ENCODE measurements at regions not wholly inside any gene's neighbourhood (a gene's known extent, or its start where the extent isn't known, plus 50 kb on each side); places are given as distances from the start of the nearest gene placed in this dataset.
"Not testable (repeated sequence)": the region's sequence is repeated elsewhere in the genome, so short reads cannot be mapped to it uniquely, and the experiment has no call there.

DNA sequence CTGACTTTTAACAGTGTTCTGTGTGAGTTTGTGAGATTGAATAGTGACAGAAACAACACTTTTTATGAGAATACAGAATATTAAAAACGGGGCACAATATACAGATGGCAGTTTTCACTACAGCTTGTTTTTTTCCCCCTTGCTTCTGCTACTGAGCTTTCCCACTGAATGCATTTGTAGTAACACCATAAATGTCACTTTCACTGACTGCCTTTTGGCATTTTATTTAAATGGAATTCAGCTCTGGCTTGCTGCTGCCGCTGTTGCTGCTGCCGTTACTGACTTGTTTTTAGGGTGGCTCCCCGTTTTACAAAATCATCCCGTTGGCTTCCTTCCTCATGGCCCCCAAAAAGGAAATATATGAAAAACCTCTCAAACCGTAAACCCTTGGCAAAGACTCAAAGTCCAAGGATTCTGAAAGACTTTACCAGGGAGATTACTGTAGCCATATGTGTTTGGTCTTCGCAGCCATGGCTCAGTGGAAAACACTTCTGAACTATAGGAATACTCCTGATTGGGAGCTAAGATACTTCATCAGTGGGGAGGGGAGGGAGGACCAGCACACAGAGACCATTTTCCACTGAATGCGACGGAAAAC lies 151.0 kb downstream of the NUF2 start:
- H3K9me3 ChIP-seq (replicated peaks in 1 of 3), result no peaks in the 10 kb centered on the region
- no peaks in the 10 kb centered on the region for H3K27me3 ChIP-seq
- H3K4me3 ChIP-seq, result no peak overlapping the region
- 68 to 76% (median 71%) methylated on average over 9 of the region's 9 CpGs for WGBS, 4 donors
- TF ChIP-seq, protein P1, sequence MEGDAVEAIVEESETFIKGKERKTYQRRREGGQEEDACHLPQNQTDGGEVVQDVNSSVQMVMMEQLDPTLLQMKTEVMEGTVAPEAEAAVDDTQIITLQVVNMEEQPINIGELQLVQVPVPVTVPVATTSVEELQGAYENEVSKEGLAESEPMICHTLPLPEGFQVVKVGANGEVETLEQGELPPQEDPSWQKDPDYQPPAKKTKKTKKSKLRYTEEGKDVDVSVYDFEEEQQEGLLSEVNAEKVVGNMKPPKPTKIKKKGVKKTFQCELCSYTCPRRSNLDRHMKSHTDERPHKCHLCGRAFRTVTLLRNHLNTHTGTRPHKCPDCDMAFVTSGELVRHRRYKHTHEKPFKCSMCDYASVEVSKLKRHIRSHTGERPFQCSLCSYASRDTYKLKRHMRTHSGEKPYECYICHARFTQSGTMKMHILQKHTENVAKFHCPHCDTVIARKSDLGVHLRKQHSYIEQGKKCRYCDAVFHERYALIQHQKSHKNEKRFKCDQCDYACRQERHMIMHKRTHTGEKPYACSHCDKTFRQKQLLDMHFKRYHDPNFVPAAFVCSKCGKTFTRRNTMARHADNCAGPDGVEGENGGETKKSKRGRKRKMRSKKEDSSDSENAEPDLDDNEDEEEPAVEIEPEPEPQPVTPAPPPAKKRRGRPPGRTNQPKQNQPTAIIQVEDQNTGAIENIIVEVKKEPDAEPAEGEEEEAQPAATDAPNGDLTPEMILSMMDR (IDR thresholded peaks at IDR 0.05), result no peak
- no peak for TF ChIP-seq POLR2A (IDR thresholded peaks at IDR 0.05)
- DNase-seq, result no peak
- H3K27ac ChIP-seq, result no peak overlapping the region
- H3K4me1 ChIP-seq (replicated peaks in 1 of 2), result no peaks in the 10 kb centered on the region
- intact Hi-C loops (cut with DNase I), result no loop called here
- H3K36me3 ChIP-seq (replicated peaks in 1 of 2), result no peaks in the 10 kb centered on the region

- H3K36me3 ChIP-seq (replicated peaks in 1 of 2), result no peaks in the 10 kb centered on the region
- no peaks in the 10 kb centered on the region for H3K9me3 ChIP-seq (replicated peaks in 1 of 3)
- H3K27me3 ChIP-seq, result no peaks in the 10 kb centered on the region
- intact Hi-C loops (cut with DNase I), result no loop called here
- DNase-seq, result no peak
- H3K27ac ChIP-seq, result no peak overlapping the region
- TF ChIP-seq POLR2A (IDR thresholded peaks at IDR 0.05), result no peak
- TF ChIP-seq, protein P1 (IDR thresholded peaks at IDR 0.05), result no peak
- 40 to 53% (median 47%) methylated on average over 3 of the region's 3 CpGs for WGBS, 4 donors
- no peak overlapping the region for H3K4me3 ChIP-seq
- no peaks in the 10 kb centered on the region for H3K4me1 ChIP-seq (replicated peaks in 1 of 2)
Observed at GRCh38 chr1:163477276-163477830, 155.6 kb downstream of the NUF2 start.

- H3K9me3 ChIP-seq (replicated peaks in 1 of 3); H3K27ac ChIP-seq; intact Hi-C loops (cut with DNase I); H3K4me3 ChIP-seq; H3K4me1 ChIP-seq (replicated peaks in 1 of 2); H3K27me3 ChIP-seq; DNase-seq; H3K36me3 ChIP-seq (replicated peaks in 1 of 2): not testable (repeated sequence)
- 85 to 94% (median 92%) methylated on average over 12 to 52 of the region's 52 CpGs for WGBS, 4 donors
Observed at GRCh38 chr1:163498391-163499330, 176.9 kb downstream of the NUF2 start.

GRCh38 chr1:163504331-163504978 lies 182.7 kb downstream of the NUF2 start:
- 83 to 91% (median 84%) methylated on average over 10 of the region's 10 CpGs for WGBS, 4 donors
- no peaks in the 10 kb centered on the region for H3K27me3 ChIP-seq
- TF ChIP-seq, protein P1 (IDR thresholded peaks at IDR 0.05), result no peak
- TF ChIP-seq POLR2A (IDR thresholded peaks at IDR 0.05), result no peak
- no peak overlapping the region for H3K4me3 ChIP-seq
- no peak overlapping the region for H3K27ac ChIP-seq
- H3K9me3 ChIP-seq (replicated peaks in 1 of 3), result no peaks in the 10 kb centered on the region
- peaks cover 0 to 4% of the 10 kb centered on the region in 2 donors for H3K4me1 ChIP-seq (replicated peaks in 1 of 2)
- H3K36me3 ChIP-seq (replicated peaks in 1 of 2), result no peaks in the 10 kb centered on the region
- intact Hi-C loops (cut with DNase I), result no loop called here
- no peak for DNase-seq
